ENCODE measurements at regions not wholly inside any gene's neighbourhood (a gene's known extent, or its start where the extent isn't known, plus 50 kb on each side); places are given as distances from the start of the nearest gene placed in this dataset.

DNA sequence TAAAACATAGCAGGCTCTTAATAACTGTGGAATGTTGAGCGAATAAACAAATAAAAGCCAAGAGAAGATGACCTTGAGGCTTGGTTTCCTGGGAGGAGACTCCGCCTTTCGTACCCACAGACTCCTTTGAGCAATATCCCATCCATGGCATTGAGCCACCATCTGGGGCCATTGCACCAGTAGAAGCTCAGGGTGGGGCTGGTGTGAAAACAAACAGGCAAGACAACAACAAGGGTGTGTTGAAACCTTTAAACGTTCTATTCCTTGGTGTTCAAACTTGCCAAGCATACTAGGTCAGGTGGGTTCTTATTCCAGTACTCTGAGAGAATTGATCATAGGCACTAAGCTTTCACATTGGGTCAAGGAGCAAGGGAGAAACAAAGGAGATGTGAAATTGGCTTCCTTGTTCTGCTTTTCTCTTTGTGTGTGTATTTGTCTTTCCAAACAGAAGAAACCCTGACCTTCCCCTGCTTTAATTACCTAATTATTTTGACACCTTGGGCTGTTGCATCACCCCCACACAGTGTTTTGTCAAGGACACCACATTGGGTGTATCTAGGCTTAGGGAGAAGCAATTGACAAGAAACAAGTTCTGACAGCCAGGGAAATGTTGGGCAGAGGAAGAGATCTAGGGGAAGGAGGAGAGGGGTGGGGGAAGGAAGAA lies 105.1 kb upstream of the BCL6 start:
- TF ChIP-seq, protein P1, sequence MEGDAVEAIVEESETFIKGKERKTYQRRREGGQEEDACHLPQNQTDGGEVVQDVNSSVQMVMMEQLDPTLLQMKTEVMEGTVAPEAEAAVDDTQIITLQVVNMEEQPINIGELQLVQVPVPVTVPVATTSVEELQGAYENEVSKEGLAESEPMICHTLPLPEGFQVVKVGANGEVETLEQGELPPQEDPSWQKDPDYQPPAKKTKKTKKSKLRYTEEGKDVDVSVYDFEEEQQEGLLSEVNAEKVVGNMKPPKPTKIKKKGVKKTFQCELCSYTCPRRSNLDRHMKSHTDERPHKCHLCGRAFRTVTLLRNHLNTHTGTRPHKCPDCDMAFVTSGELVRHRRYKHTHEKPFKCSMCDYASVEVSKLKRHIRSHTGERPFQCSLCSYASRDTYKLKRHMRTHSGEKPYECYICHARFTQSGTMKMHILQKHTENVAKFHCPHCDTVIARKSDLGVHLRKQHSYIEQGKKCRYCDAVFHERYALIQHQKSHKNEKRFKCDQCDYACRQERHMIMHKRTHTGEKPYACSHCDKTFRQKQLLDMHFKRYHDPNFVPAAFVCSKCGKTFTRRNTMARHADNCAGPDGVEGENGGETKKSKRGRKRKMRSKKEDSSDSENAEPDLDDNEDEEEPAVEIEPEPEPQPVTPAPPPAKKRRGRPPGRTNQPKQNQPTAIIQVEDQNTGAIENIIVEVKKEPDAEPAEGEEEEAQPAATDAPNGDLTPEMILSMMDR (IDR thresholded peaks at IDR 0.05): no peak
- no peak for TF ChIP-seq POLR2AphosphoS5 (IDR thresholded peaks at IDR 0.05; ENCODE audit: low read depth, low read length)
- no peak for TF ChIP-seq SIN3A (IDR thresholded peaks at IDR 0.05; ENCODE audit: borderline replicate concordance, insufficient read depth, low read depth, low read length)
- TF ChIP-seq, protein P2, sequence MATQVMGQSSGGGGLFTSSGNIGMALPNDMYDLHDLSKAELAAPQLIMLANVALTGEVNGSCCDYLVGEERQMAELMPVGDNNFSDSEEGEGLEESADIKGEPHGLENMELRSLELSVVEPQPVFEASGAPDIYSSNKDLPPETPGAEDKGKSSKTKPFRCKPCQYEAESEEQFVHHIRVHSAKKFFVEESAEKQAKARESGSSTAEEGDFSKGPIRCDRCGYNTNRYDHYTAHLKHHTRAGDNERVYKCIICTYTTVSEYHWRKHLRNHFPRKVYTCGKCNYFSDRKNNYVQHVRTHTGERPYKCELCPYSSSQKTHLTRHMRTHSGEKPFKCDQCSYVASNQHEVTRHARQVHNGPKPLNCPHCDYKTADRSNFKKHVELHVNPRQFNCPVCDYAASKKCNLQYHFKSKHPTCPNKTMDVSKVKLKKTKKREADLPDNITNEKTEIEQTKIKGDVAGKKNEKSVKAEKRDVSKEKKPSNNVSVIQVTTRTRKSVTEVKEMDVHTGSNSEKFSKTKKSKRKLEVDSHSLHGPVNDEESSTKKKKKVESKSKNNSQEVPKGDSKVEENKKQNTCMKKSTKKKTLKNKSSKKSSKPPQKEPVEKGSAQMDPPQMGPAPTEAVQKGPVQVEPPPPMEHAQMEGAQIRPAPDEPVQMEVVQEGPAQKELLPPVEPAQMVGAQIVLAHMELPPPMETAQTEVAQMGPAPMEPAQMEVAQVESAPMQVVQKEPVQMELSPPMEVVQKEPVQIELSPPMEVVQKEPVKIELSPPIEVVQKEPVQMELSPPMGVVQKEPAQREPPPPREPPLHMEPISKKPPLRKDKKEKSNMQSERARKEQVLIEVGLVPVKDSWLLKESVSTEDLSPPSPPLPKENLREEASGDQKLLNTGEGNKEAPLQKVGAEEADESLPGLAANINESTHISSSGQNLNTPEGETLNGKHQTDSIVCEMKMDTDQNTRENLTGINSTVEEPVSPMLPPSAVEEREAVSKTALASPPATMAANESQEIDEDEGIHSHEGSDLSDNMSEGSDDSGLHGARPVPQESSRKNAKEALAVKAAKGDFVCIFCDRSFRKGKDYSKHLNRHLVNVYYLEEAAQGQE (IDR thresholded peaks at IDR 0.05; ENCODE audit: insufficient read depth in 1 of 2, low read depth in 2 of 2, low read length in 1 of 2): no peak
- TF ChIP-seq TCF7L2 (IDR thresholded peaks at IDR 0.05; ENCODE audit: low read depth, low read length): no peak
- CTCF ChIA-PET: no interaction called here
- no peak for ATAC-seq
- Histone ChIP-seq H3K27me3 (ENCODE audit: control insufficient read depth, insufficient read depth, low read length) (no peaks in the 10 kb centered on the region), H3K4me1 (ENCODE audit: control insufficient read depth, insufficient read depth, low read length) (no peaks in the 10 kb centered on the region), H3K4me3 (ENCODE audit: low read depth in 2 of 2, low read length in 2 of 2) (no peak overlapping the region), H3K9me3 (ENCODE audit: control insufficient read depth, insufficient read depth, low read depth, low read length) (peaks cover 5% of the 10 kb centered on the region; the same call in 1 of the 2 replicates), H3K36me3 (ENCODE audit: control insufficient read depth, insufficient read depth, low read length) (no peaks in the 10 kb centered on the region), H3K27ac (ENCODE audit: low read length) (no peak overlapping the region)
- no TSS peak for BruUV-seq (replicated peaks)
- intact Hi-C loops (cut with micrococcal nuclease; ENCODE audit: unreplicated experiment): no loop called here
- in situ Hi-C loops (cut with HindIII; ENCODE audit: low pct_unique_long_range_greater_than_20kb, low sequenced_read_pairs): no loop called here
- POLR2A ChIA-PET: no interaction called here
- DNase-seq (ENCODE audit: low read depth, low spot score): no peak

DNA sequence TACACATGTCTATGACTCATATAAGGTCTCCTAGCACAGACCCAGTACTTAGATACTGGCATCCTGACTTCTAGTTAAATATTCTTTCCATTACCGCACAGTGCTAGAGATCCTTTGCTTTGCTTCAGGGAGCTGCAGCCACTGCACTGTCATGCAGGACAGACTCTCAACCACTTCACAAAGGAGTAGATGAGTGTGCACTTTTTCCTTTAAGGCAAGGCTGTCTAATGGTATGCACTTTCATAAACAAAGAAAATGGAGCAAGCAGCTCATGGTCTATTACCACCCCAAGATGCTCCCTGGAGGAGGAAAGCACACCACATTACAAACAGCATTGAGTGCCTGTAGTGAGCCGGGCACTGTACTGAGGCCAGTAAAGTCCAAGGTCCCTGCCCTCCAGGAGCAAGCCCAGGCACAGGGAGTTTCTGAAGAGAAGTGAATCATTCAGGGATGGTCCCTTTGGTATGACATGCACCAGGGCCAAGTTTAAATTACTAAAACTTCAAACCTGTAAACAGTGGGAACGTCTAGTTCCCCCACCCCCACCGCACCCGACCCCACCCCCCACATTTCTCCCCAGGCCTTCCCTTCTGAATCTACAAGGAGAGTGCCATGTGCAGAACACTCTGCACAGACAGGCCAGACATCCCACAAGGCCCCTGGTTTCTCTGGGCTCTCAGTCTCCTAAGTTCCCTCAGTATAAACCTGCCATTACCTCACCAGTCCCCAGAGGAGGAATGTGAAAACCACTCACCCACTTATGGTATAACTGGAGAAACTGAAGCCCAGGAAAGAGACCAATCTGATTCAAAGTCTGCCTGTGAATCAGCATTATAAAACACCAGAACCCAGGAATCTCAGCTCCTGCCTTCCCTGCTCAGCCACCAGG lies 107.8 kb upstream of the BCL6 start:
- BruUV-seq (replicated peaks): no TSS peak
- TF ChIP-seq SIN3A (IDR thresholded peaks at IDR 0.05; ENCODE audit: borderline replicate concordance, insufficient read depth, low read depth, low read length) (no peak), TCF7L2 (IDR thresholded peaks at IDR 0.05; ENCODE audit: low read depth, low read length) (no peak), POLR2AphosphoS5 (IDR thresholded peaks at IDR 0.05; ENCODE audit: low read depth, low read length) (no peak)
- TF ChIP-seq, protein P2 (IDR thresholded peaks at IDR 0.05; ENCODE audit: insufficient read depth in 1 of 2, low read depth in 2 of 2, low read length in 1 of 2): no peak
- TF ChIP-seq, protein P1 (IDR thresholded peaks at IDR 0.05): no peak
- Histone ChIP-seq H3K4me1 (ENCODE audit: control insufficient read depth, insufficient read depth, low read length) (no peaks in the 10 kb centered on the region), H3K27me3 (ENCODE audit: control insufficient read depth, insufficient read depth, low read length) (no peaks in the 10 kb centered on the region), H3K9me3 (ENCODE audit: control insufficient read depth, insufficient read depth, low read depth, low read length) (peaks cover 5% of the 10 kb centered on the region; the same call in 1 of the 2 replicates), H3K27ac (ENCODE audit: low read length) (no peak overlapping the region), H3K4me3 (ENCODE audit: low read depth in 2 of 2, low read length in 2 of 2) (no peak overlapping the region), H3K36me3 (ENCODE audit: control insufficient read depth, insufficient read depth, low read length) (no peaks in the 10 kb centered on the region)
- POLR2A ChIA-PET: no interaction called here
- in situ Hi-C loops (cut with HindIII; ENCODE audit: low pct_unique_long_range_greater_than_20kb, low sequenced_read_pairs) (no loop called here), intact Hi-C loops (cut with micrococcal nuclease; ENCODE audit: unreplicated experiment) (no loop called here)
- CTCF ChIA-PET: no interaction called here
- DNase-seq (ENCODE audit: low read depth, low spot score) (no peak), ATAC-seq (no peak)

Measured in Panc1 (cell line).